NCI-H748 (cell line): ENCODE measurements at regions not wholly inside any gene's neighbourhood (a gene's known extent, or its start where the extent isn't known, plus 50 kb on each side); places are given as distances from the start of the nearest gene placed in this dataset.
"Not testable (repeated sequence)": the region's sequence is repeated elsewhere in the genome, so short reads cannot be mapped to it uniquely, and the experiment has no call there.

Experiments
- DNase-seq: peaks from one replicate; lab custom pipeline; 2025; ENCODE audit not compliant: unreplicated experiment; lab: John Stamatoyannopoulos, UW

DNA sequence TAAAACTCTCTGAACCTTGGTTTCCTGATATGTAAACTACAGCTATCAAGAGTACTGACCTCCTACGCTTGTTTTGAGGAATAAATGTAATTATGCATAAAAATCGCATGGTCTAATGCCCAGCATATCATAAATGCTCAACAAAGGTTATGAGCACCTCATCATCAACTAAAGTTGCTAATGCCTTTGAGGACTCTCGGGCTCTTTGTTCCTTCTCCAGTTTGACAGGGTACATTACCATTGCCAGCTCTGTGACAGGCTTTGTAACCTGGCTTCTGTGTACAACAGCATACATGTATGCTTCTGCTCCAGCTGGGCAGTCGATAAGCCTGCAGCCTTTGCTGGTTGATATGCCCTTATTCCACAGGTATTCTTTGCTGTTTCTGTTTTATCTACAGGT is 95.2 kb downstream of the C9orf152 start:
- no peak for DNase-seq

DNA sequence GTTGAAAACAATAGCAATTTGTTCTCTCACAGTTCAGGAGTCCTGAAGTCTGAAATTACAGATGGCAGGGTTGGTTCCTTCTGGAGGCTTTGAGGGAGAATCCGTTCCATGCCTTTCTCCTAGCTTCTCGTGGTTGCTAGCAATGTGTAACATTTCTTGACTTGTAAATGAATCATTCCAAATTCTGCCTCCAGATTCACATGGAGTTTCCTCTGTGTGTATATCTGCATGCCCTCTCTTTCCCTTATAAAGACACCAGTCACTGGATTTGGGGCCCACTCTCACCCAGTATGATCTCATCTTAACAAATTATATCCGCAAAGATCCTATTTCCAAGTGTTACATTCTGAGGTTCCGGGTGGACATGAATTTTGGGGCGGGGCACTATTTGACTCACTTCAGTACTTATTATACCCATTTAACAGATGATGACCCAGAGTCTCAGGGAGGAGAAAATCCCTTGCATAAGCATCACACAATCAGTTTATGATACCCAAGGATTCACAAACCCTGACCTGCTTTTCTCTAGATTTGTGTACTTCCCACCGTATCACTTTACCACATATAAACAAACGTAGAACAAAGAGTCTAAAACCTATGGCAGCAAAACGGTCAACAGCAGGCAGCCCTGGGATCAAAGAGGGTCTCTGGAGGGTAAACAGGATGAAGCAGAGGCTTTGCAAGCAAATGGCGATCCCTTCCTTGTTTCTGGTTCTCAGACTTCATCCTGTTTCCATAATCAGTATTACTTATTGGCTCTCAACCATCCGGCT is 93.7 kb downstream of the C9orf152 start:
- DNase-seq, result no peak

GRCh38 chr9:110114859-110115201 is 93.1 kb downstream of the C9orf152 start:
- no peak for DNase-seq

- no peak for DNase-seq
Observed at GRCh38 chr9:110115341-110115820, 92.6 kb downstream of the C9orf152 start.

GRCh38 chr9:110115826-110116542 is 92.0 kb downstream of the C9orf152 start:
- DNase-seq, result no peak

- no peak for DNase-seq
Observed at GRCh38 chr9:110116543-110116885, 91.4 kb downstream of the C9orf152 start.

DNA sequence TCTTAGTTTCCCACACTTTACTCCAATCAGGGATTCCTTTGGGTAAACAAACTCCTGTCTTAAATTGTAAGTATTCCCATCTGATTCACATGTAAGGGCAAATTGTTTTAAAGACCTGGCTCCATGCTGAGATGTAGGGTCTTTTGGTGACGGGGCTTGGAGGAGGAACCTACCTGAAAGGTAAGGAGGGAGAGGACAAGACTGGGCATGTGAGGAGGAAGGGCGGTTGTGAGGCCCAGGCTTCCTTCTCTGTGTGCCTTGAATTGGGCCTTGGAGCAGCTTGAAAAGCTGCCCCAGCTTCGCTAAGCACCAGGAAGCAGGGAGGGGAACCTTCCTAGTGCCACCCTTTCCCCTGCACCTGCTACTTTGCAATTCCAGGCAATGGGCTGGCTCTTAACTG is 86.8 kb downstream of the C9orf152 start:
- no peak for DNase-seq

DNA sequence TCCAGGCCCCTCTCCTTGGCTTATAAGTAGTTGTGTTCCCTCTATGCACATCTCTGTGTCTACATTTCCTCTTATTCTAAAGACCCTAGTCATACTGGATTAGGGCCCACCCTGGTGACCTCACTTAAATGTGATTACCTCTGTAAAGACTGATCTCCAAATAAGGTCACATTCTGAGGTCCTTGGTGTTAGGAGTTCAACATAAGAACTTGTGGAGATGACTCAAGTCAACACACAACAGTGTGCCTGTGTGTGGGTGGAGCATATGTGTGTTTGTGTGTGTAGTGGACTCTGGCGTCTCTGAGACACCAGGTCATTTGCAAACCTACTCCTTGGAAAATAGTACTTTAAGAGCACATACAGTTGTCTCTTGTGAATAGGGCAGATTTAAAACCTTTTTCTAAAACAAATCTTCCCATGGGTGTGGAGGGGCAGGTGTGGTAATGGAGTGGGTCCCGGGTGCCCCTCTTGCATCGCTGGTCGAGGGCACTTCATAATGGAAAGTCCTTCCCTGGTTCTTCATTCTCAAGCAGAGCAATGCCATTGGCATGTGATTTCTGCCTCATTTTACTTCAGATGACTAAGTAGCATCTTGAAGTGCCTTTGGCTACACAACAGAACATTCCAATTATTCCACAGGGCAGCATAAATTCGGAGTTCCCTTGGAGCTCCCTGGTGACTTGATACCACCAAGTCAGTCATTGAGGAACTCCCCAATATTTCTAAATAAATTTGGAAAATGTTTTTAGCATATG is 84.4 kb downstream of the C9orf152 start:
- no peak for DNase-seq

DNA sequence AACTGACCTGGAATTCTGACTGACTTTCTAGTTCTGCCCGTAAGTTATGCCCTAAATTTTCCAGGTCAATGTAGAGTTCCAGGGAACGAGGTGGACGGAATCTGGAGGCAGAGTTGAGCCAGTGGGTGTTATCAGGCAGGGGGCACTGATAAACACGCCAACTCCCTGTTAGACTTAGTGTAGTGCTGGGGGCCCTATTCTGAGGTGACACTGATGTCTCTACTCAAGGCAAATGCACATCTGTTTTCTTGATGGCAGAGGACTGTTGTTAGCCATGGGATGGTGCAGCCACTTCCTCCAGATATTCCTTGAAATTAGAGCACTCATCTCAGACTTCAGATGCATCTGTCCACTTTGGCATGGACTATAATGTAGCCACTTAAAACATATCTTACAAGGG is 83.5 kb downstream of the C9orf152 start:
- no peak for DNase-seq

DNA sequence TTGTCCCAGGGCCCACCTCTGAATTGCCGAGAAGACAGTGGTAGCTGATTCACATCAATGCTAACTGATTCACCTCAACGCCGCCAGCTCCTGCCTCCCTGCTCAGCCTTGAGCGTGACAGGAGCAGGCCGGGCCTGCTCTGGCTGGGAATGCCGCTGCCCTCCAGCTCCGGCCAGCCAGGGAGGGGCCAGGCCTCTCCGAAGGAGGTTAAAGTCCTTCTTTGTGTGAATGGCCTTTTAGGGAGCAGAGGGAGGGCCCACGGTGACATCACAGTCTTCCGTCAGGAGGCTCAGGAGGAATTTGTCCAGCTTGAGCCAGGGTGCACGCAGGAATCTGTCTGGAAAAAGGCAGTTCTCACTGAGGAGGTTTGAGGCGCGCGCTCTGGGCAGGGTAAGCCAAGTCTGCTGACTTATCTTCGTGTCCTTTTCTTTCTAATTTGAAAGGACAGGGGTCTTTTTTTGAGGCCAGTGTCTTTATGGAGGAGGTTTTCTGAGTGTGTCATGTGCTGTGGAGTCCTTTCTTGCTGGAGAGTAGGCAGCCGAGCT is 82.7 kb downstream of the C9orf152 start:
- no peak for DNase-seq

- no peak for DNase-seq
Observed at GRCh38 chr9:110125763-110126351, 82.1 kb downstream of the C9orf152 start.

DNA sequence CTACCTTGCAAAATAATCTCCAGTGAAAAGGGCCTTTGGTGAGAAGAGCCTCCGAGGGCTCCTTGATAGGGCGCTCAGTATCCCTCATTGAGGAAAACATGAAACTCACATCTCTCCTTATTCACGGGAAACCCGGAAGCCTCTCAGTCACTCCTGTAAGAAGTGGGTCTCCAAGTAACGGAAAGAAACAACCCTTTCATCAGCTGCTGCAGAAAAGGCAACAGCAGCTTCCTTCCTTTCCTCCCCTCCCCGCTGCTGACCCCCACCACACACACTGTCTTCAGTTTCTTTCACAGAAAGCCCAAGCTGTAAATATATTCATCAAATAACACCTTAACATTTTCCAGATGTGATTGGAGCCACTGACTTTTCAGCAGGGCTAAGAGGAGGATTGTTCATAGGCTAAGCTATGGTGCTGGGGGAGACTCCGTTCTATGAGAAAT is 81.4 kb downstream of the C9orf152 start:
- DNase-seq, result no peak

GRCh38 chr9:110126986-110127864 is 80.7 kb downstream of the C9orf152 start:
- no peak for DNase-seq

DNA sequence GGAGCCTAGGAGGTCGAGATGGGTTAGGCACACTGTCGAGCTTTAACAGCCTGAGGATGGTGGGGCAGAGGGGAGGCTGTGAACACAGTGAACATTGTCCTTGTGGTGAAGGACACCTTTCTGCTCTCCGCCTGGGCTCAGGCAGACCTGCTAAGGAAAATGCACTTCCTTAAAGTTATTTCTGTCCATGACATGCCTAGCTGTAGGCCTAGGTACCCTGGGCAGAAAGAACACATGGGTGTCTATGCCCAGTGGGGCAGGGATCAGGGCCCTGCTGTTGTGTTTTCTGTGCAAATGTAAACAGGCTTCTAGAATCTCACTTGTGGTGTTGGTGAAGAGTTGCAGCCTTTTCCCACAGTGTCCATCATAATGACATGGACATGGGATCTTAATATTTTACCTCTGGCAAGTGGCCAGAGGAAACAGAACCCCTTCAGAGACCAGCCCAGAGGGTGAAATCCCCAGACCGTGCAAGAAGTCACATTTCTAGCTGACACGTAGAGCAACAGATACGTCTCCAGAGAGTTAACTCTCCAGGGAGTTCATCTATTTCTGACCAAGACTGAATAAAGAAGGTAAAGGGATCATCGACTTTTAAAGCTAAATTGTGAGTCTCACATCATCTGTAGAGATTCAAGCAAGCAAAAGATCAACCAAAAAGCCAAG is 79.2 kb downstream of the C9orf152 start:
- no peak for DNase-seq

DNA sequence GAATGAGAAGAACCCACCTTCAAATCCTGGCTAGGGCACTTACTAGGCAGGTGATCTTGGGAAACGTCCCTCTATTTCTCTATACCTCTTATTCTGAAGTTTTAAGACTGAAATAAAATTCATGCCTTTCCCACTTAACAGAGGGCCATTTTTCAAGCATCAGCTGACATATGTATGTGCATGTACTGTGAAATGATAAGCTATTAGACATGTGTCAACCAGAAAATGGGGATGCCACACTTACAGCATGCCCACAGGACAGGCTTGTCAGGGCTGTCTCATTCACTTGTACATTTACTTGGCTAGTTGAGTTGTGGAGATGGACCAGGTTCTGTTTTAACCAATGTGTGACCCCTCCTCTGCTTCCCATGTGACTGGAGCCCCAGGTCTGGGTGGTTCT is 78.5 kb downstream of the C9orf152 start:
- DNase-seq, result no peak

DNA sequence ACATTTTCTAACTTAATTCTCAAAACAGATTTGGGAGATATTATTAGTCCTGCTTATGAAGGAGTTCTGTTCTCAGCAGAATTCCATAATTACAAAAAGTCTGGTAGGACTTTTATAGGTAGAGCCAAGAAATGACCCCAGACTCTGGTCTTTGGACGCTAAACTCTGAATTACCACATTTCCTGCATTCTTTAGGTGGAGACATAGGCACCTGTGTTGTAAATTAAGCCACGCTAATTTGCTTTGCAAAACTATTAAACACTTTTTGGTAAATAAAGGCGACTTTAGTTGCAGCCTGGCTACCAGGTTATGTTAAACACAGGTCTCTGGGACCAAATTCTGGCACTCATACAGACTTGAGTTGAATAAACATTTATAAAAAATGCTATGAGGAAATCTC is 77.7 kb downstream of the C9orf152 start:
- DNase-seq, result no peak

GRCh38 chr9:110130791-110131416 is 77.1 kb downstream of the C9orf152 start:
- DNase-seq, result no peak

DNA sequence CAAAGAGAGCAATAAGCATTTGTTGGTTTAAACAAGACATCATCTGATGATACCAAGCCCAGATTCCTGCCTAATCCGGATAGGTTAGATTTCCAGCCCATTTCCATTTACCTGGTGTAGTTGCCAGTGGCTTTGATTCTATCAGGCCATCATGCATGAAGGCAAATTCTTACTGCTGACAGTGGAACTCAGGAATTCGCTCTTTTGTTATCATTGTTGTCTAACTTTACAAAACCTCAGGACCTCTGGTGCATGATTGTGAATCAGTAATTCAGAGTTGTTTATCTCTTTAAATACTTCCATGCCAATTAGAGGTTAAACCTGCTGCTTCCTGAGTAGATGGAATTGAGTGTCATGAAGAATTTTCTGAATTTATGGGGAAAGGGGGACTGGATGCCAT is 76.5 kb downstream of the C9orf152 start:
- DNase-seq, result no peak

- DNase-seq, result not testable (repeated sequence)
Observed at GRCh38 chr9:110132531-110132930, 75.4 kb downstream of the C9orf152 start.
